Vagina (tissue), 2 donors: ENCODE measurements at regions not wholly inside any gene's neighbourhood (a gene's known extent, or its start where the extent isn't known, plus 50 kb on each side); places are given as distances from the start of the nearest gene placed in this dataset.

Experiments
- DNase-seq, 2 donors: peaks; one replicate each; pipeline ENCODE4 v3.0.0-alpha.2; 2017; ENCODE audit errors: extremely low spot score in 2 of 2
- H3K27ac ChIP-seq: fragments of 200-600 bp; sonication (generic); one replicate; pipeline ENCODE4 v1.5.1; 2019
- H3K27me3 ChIP-seq: fragments of 200-600 bp; sonication (generic); one replicate; pipeline ENCODE4 v1.5.1; 2019
- H3K36me3 ChIP-seq, 2 donors: fragments of 200-600 bp; sonication (generic); one replicate each; pipeline ENCODE4 v1.5.1; 2017 to 2019
- H3K4me1 ChIP-seq: fragments of 200-600 bp; sonication (generic); one replicate; pipeline ENCODE4 v1.5.1; 2019
- H3K4me3 ChIP-seq, 2 donors: fragments of 200-600 bp; sonication (generic); 1 replicate in 1 of 2; 2 replicates in 1 of 2; pipeline ENCODE4 v1.5.1; 2016 to 2019
- H3K9me3 ChIP-seq: fragments of 200-600 bp; sonication (generic); one replicate; pipeline ENCODE4 v1.5.1; 2019
- CTCF ChIP-seq, 3 experiments: fragments of 450-650 bp in 2 of 3; fragments of 200-600 bp in 1 of 3; sonication (generic) in 1 of 3; IDR thresholded peaks; one replicate each; pipeline ENCODE4 v1.5.1; 2017 to 2019; ENCODE audit warnings: antibody characterized with exemption in 3 of 3, mild to moderate bottlenecking in 2 of 3, moderate library complexity in 2 of 3
- POLR2A ChIP-seq, 2 donors: fragments of 450-650 bp; IDR thresholded peaks; one replicate each; pipeline ENCODE4 v1.6.1; 2017; ENCODE audit warnings: antibody characterized with exemption in 2 of 2, mild to moderate bottlenecking in 2 of 2, moderate library complexity in 2 of 2
- POLR2AphosphoS5 ChIP-seq, 2 donors: sonication (generic); formaldehyde crosslinking; IDR thresholded peaks; one replicate each; pipeline ENCODE4 v1.9.0; 2017; ENCODE audit warnings: antibody characterized with exemption in 2 of 2, mild to moderate bottlenecking in 2 of 2, low read depth in 1 of 2; ENCODE audit not compliant: insufficient read depth in 1 of 2
- intact Hi-C: fragments of 100-400 bp; cut with DNase I; formaldehyde crosslinking; loops from one replicate; pipeline ENCODE4 v1.15.1; 2023

- TF ChIP-seq POLR2AphosphoS5 (IDR thresholded peaks at IDR 0.05; ENCODE audit: insufficient read depth in 1 of 2, low read depth in 1 of 2) (no peak), CTCF (IDR thresholded peaks at IDR 0.05) (no peak), POLR2A (IDR thresholded peaks at IDR 0.05) (no peak)
- intact Hi-C loops: no loop called here
- DNase-seq: no peak
- no peaks in the 10 kb centered on the region for H3K9me3 ChIP-seq
- H3K27ac ChIP-seq: no peak overlapping the region
- H3K4me3 ChIP-seq: no peak overlapping the region
- H3K36me3 ChIP-seq: no peaks in the 10 kb centered on the region
- no peaks in the 10 kb centered on the region for H3K4me1 ChIP-seq
- no peaks in the 10 kb centered on the region for H3K27me3 ChIP-seq
These were observed 272.3 kb upstream of the ROBO1 start for GRCh38 chr3:80040067-80040466.

- intact Hi-C loops: no loop called here
- TF ChIP-seq CTCF (IDR thresholded peaks at IDR 0.05): no peak
- no peak for TF ChIP-seq POLR2A (IDR thresholded peaks at IDR 0.05)
- Histone ChIP-seq H3K9me3 (no peaks in the 10 kb centered on the region), H3K4me3 (no peak overlapping the region), H3K27me3 (no peaks in the 10 kb centered on the region), H3K4me1 (no peaks in the 10 kb centered on the region), H3K27ac (no peak overlapping the region), H3K36me3 (no peaks in the 10 kb centered on the region)
- no peak for DNase-seq
These were observed 268.4 kb upstream of the ROBO1 start for GRCh38 chr3:80036176-80036575.

- TF ChIP-seq POLR2AphosphoS5 (IDR thresholded peaks at IDR 0.05; ENCODE audit: insufficient read depth in 1 of 2, low read depth in 1 of 2) (no peak), POLR2A (IDR thresholded peaks at IDR 0.05) (no peak), CTCF (IDR thresholded peaks at IDR 0.05) (no peak)
- no peak overlapping the region for H3K27ac ChIP-seq
- no peaks in the 10 kb centered on the region for H3K4me1 ChIP-seq
- H3K36me3 ChIP-seq: no peaks in the 10 kb centered on the region
- H3K9me3 ChIP-seq: no peaks in the 10 kb centered on the region
- H3K27me3 ChIP-seq: no peaks in the 10 kb centered on the region
- no peak for DNase-seq
- H3K4me3 ChIP-seq: no peak overlapping the region
- intact Hi-C loops: no loop called here
These were observed 267.2 kb upstream of the ROBO1 start for GRCh38 chr3:80035021-80035420.

GRCh38 chr3:80023010-80023409 lies 255.2 kb upstream of the ROBO1 start:
- intact Hi-C loops: no loop called here
- no peak overlapping the region for H3K4me3 ChIP-seq
- no peaks in the 10 kb centered on the region for H3K9me3 ChIP-seq
- H3K36me3 ChIP-seq: no peaks in the 10 kb centered on the region
- no peaks in the 10 kb centered on the region for H3K27me3 ChIP-seq
- H3K4me1 ChIP-seq: no peaks in the 10 kb centered on the region
- TF ChIP-seq POLR2A (IDR thresholded peaks at IDR 0.05): no peak
- TF ChIP-seq POLR2AphosphoS5 (IDR thresholded peaks at IDR 0.05; ENCODE audit: insufficient read depth in 1 of 2, low read depth in 1 of 2): no peak
- TF ChIP-seq CTCF (IDR thresholded peaks at IDR 0.05): no peak
- DNase-seq: no peak
- no peak overlapping the region for H3K27ac ChIP-seq

- H3K9me3 ChIP-seq: no peaks in the 10 kb centered on the region
- H3K27ac ChIP-seq: no peak overlapping the region
- no peaks in the 10 kb centered on the region for H3K4me1 ChIP-seq
- DNase-seq: no peak
- H3K4me3 ChIP-seq: no peak overlapping the region
- H3K27me3 ChIP-seq: no peaks in the 10 kb centered on the region
- TF ChIP-seq POLR2A (IDR thresholded peaks at IDR 0.05) (no peak), CTCF (IDR thresholded peaks at IDR 0.05) (no peak), POLR2AphosphoS5 (IDR thresholded peaks at IDR 0.05; ENCODE audit: insufficient read depth in 1 of 2, low read depth in 1 of 2) (no peak)
- no peaks in the 10 kb centered on the region for H3K36me3 ChIP-seq
- intact Hi-C loops: no loop called here
These were observed 250.6 kb upstream of the ROBO1 start for GRCh38 chr3:80018375-80018774.
